Endothelial cell of umbilical vein (primary cell): ENCODE measurements at regions not wholly inside any gene's neighbourhood (a gene's known extent, or its start where the extent isn't known, plus 50 kb on each side); places are given as distances from the start of the nearest gene placed in this dataset.
A peak's percentile ranks its signal among the peaks of the same experiment; 100 is the strongest.

Experiments used
- BruUV-seq: library from RNA; stranded (reverse); fragments of 400-500 nt; replicated peaks from 2 replicates; lab custom pipeline; 2021; lab: Mats Ljungman, UMichigan
- CTCF ChIA-PET: fragments of 300-600, 350-600 bp; sonication (Branson Sonifier 250); formaldehyde crosslinking; loops from one replicate; lab custom pipeline; 2021; ENCODE audit warnings: antibody characterized with exemption, inconsistent platforms; lab: Charles Lee
- POLR2A ChIA-PET: fragments of 300-600, 350-600 bp; sonication (Branson Sonifier 250); formaldehyde crosslinking; loops from one replicate; lab custom pipeline; 2021; ENCODE audit warnings: antibody characterized with exemption, inconsistent platforms; lab: Charles Lee
- DNase-seq: peaks from one replicate; pipeline ENCODE4 v3.0.0-alpha.2; 2011; ENCODE audit warnings: low read depth, low spot score
- FAIRE-seq: peaks from 2 replicates; lab custom pipeline; 2011; peaks lifted over from hg19 to GRCh38; lab: Jason Lieb, UNC
- H2AFZ ChIP-seq: 2 replicates; pipeline ENCODE4 v1.6.0; 2012; ENCODE audit warnings: low read depth, low read length, control low read depth, inconsistent platforms
- H3K27ac ChIP-seq: 2 replicates; pipeline ENCODE4 v1.5.1; 2011; ENCODE audit warnings: low read depth, mild to moderate bottlenecking, control low read depth, low read length, moderate library complexity; ENCODE audit not compliant: insufficient read depth
- H3K27me3 ChIP-seq, 2 experiments: 2 replicates each; pipeline versions ENCODE4 v1.6.0 to v1.6.1; 2011; ENCODE audit warnings: low read length in 2 of 2, mixed read lengths in 1 of 2; ENCODE audit not compliant: control insufficient read depth in 2 of 2, insufficient read depth in 2 of 2
- H3K36me3 ChIP-seq, 2 experiments: 2 replicates in 1 of 2; 3 replicates in 1 of 2; pipeline ENCODE4 v1.5.1; 2011; ENCODE audit warnings: low read length in 2 of 2, mild to moderate bottlenecking in 1 of 2, moderate library complexity in 1 of 2; ENCODE audit not compliant: control insufficient read depth in 2 of 2, insufficient read depth in 2 of 2; ENCODE audit errors: extremely low read depth in 1 of 2
- H3K4me1 ChIP-seq: 3 replicates; pipeline ENCODE4 v1.5.1; 2011; ENCODE audit warnings: mild to moderate bottlenecking, low read length; ENCODE audit not compliant: control insufficient read depth, insufficient read depth; ENCODE audit errors: extremely low read depth
- H3K4me2 ChIP-seq: 2 replicates; pipeline ENCODE4 v1.6.1; 2011; ENCODE audit warnings: low read length, control low read depth, mixed read lengths; ENCODE audit not compliant: insufficient read depth
- H3K4me3 ChIP-seq, 3 experiments: fragments of 200-600 bp in 1 of 3; sonication (generic), shearing (Covaris generic) in 1 of 3; replicated peaks in 1 of 3; 2 replicates each; pipeline ENCODE4 v1.5.1; 2011 to 2016; ENCODE audit warnings: control low read depth in 3 of 3, low read length in 3 of 3, mild to moderate bottlenecking in 2 of 3, inconsistent platforms in 1 of 3, low read depth in 1 of 3, moderate library complexity in 1 of 3; ENCODE audit not compliant: insufficient read depth in 1 of 3
- H3K79me2 ChIP-seq: 2 replicates; pipeline ENCODE4 v1.6.0; 2012; ENCODE audit warnings: low read length, inconsistent platforms; ENCODE audit not compliant: control insufficient read depth, insufficient read depth
- H3K9ac ChIP-seq: replicated peaks from 2 replicates; pipeline ENCODE3; 2011; ENCODE audit warnings: low read length, control low read depth; ENCODE audit not compliant: insufficient read depth; ENCODE audit errors: extremely low read depth
- H3K9me1 ChIP-seq: replicated peaks from 3 replicates; pipeline ENCODE4 v1.6.0; 2011; ENCODE audit warnings: mild to moderate bottlenecking, low read length; ENCODE audit not compliant: control insufficient read depth, insufficient read depth; ENCODE audit errors: extremely low read depth
- H3K9me3 ChIP-seq: replicated peaks from 2 replicates; pipeline ENCODE4 v1.5.1; 2012; ENCODE audit warnings: low read length, inconsistent platforms; ENCODE audit not compliant: control insufficient read depth, insufficient read depth
- H4K20me1 ChIP-seq: replicated peaks from 2 replicates; pipeline ENCODE3; 2011; ENCODE audit warnings: mild to moderate bottlenecking, low read length; ENCODE audit not compliant: control insufficient read depth, insufficient read depth; ENCODE audit errors: extremely low read depth
- EZH2 ChIP-seq: IDR thresholded peaks from 2 replicates; pipeline ENCODE4 v1.6.1; 2012; ENCODE audit warnings: borderline replicate concordance, low read depth, mild to moderate bottlenecking, moderate library complexity, low read length, inconsistent platforms; ENCODE audit not compliant: severe bottlenecking
- FOS ChIP-seq: IDR thresholded peaks from 2 replicates; pipeline ENCODE4 v1.6.1; 2011; ENCODE audit warnings: mild to moderate bottlenecking, low read length, moderate library complexity, borderline replicate concordance; ENCODE audit not compliant: insufficient read depth
- GATA2 ChIP-seq: IDR thresholded peaks from 2 replicates; pipeline ENCODE4 v1.7.0; 2011; ENCODE audit warnings: low read depth, mild to moderate bottlenecking, moderate library complexity, mixed read lengths, low read length; ENCODE audit not compliant: insufficient read length, insufficient read depth
- JUN ChIP-seq: IDR thresholded peaks from 2 replicates; pipeline ENCODE4 v1.6.1; 2011; ENCODE audit warnings: borderline replicate concordance, low read depth; ENCODE audit not compliant: insufficient read length, insufficient read depth
- MAX ChIP-seq: IDR thresholded peaks from 2 replicates; pipeline ENCODE4 v1.6.1; 2011; ENCODE audit not compliant: insufficient read depth, insufficient read length
- MYC ChIP-seq: IDR thresholded peaks from one replicate; pipeline ENCODE4 v1.6.1; 2011; ENCODE audit warnings: mild to moderate bottlenecking, low read depth, low read length
- POLR2A ChIP-seq: IDR thresholded peaks from 2 replicates; pipeline ENCODE4 v1.6.1; 2012; ENCODE audit warnings: low read depth, mild to moderate bottlenecking, control low read depth, low read length
- POLR2AphosphoS5 ChIP-seq: IDR thresholded peaks from 2 replicates; pipeline ENCODE4 v1.6.1; 2012; ENCODE audit warnings: low read depth, mild to moderate bottlenecking, control low read depth, low read length, moderate library complexity; ENCODE audit not compliant: insufficient read depth
- dilution Hi-C: fragments of 300-500 bp; cut with MboI; formaldehyde crosslinking; loops from one replicate; pipeline ENCODE4 v1.15.0; 2019; ENCODE audit warnings: low sequenced_read_pairs; ENCODE audit not compliant: extremely low pct_ligation_motif_present
- intact Hi-C: fragments of 100-400 bp; cut with micrococcal nuclease; formaldehyde crosslinking; loops from one replicate; pipeline ENCODE4 v1.10.0; 2022
- TF ChIP-seq, protein P1 (sequence below), 2 donors: IDR thresholded peaks; 1 replicate in 1 of 2; 2 replicates in 1 of 2; pipeline ENCODE4 v1.5.1; 2011; ENCODE audit warnings: low read length in 2 of 2, mild to moderate bottlenecking in 2 of 2, moderate library complexity in 2 of 2, control low read depth in 1 of 2, inconsistent platforms in 1 of 2, low read depth in 1 of 2; ENCODE audit not compliant: insufficient read depth in 1 of 2; ENCODE audit errors: extremely low read depth in 1 of 2

DNA sequence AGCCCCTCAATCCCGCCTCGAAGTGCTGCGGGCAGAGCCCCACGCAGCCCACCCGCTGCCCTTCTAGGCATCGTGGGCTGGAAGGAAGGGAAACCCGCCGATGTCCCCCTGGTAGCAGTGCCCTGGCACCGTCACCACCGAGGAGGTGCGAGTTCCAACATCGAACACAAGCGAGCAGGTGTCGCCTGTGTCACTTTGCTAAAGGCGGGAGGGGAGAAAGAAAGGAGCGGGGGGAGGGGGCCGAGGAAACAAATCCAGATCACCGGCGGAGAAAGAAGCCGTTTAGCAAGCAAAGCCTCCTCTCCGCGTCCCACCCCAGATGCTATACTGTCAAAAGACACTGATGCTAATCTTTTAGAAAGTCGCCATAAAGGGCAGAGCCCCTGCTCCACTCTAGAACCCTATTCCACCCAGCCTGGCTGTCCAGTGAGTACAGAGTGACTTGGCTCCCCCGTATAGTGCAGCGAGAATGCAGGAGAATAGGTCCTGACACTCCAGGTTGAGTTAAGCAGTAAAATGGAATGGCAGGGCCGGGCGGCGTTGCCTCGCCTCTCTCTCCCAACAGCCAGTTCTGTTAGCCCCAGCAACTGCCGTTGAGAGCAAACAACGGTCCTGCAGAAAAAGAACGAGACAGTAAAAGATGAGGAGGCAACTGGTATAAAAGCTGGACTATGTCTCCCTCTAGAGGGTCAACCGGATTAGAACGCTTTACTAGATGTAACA, 67.9 kb upstream of the USP15 start:
- dilution Hi-C loops, result no loop called here
- Histone ChIP-seq H3K27me3 (peaks cover 33 to 65% of the 10 kb centered on the region in 2 experiments), H3K4me2 (peak overlapping the region; percentile 83), H3K4me3 (peak overlapping the region in 2 of 3 experiments; percentile 22 to 37), H3K36me3 (no peaks in the 10 kb centered on the region), H3K27ac (no peak overlapping the region), H3K79me2 (no peaks in the 10 kb centered on the region), H3K9me1 (no peaks in the 10 kb centered on the region), H4K20me1 (no peaks in the 10 kb centered on the region), H3K4me1 (peaks cover 12% of the 10 kb centered on the region), H3K9ac (no peak overlapping the region), H3K9me3 (no peaks in the 10 kb centered on the region), H2AFZ (peak overlapping the region; percentile 62)
- intact Hi-C loops, result loop anchor here (1.0 to 5.0 kb wide), 4 partner anchors 70 to 1935 kb away; no protein-coding TSS in a partner anchor
- BruUV-seq, result no TSS peak
- POLR2A ChIA-PET, result no interaction called here
- CTCF ChIA-PET, result interaction anchor here (1.0 to 1.7 kb wide), 13 partner anchors 8 to 1691 kb away, joined by 3 to 12 read pairs (median 4); partner anchors contain the start of gene USP15
- peak; percentile 85 for DNase-seq
- FAIRE-seq, result peak; percentile 79
- TF ChIP-seq JUN, result no peak
- TF ChIP-seq, protein P1, sequence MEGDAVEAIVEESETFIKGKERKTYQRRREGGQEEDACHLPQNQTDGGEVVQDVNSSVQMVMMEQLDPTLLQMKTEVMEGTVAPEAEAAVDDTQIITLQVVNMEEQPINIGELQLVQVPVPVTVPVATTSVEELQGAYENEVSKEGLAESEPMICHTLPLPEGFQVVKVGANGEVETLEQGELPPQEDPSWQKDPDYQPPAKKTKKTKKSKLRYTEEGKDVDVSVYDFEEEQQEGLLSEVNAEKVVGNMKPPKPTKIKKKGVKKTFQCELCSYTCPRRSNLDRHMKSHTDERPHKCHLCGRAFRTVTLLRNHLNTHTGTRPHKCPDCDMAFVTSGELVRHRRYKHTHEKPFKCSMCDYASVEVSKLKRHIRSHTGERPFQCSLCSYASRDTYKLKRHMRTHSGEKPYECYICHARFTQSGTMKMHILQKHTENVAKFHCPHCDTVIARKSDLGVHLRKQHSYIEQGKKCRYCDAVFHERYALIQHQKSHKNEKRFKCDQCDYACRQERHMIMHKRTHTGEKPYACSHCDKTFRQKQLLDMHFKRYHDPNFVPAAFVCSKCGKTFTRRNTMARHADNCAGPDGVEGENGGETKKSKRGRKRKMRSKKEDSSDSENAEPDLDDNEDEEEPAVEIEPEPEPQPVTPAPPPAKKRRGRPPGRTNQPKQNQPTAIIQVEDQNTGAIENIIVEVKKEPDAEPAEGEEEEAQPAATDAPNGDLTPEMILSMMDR (IDR thresholded peaks at IDR 0.05; ENCODE audit: extremely low read depth in 1 of 2, insufficient read depth in 1 of 2, low read depth in 1 of 2, low read length in 2 of 2), result peak; percentile 46 to 64
- TF ChIP-seq EZH2, result no peak

DNA sequence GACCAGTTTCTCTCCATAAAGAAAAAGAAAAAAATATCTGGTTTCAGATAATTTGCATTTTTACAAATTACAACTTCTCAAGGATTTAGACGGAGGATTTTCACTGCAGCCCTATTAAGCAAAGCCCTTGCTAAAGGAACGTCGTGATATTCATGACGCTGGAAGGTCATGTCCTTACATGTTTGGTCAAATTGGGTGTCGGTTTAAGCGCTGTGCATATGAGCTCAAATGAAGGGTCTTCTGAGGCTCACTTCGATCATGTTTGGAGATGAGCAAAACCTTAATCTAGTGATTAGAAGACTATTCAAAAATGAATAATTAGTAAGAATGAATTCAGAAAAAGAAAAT, 67.3 kb upstream of the USP15 start:
- Histone ChIP-seq H3K9me1 (no peaks in the 10 kb centered on the region), H3K4me2 (no peak overlapping the region), H3K79me2 (no peaks in the 10 kb centered on the region), H3K4me3 (no peak overlapping the region), H3K4me1 (peaks cover 12% of the 10 kb centered on the region), H3K27me3 (peaks cover 32 to 64% of the 10 kb centered on the region in 2 experiments), H3K9me3 (no peaks in the 10 kb centered on the region), H3K36me3 (no peaks in the 10 kb centered on the region), H3K27ac (no peak overlapping the region), H4K20me1 (no peaks in the 10 kb centered on the region), H3K9ac (no peak overlapping the region), H2AFZ (no peak overlapping the region)
- no peak for DNase-seq
- BruUV-seq, result no TSS peak
- intact Hi-C loops, result loop anchor here (1.0 to 5.0 kb wide), 4 partner anchors 70 to 1936 kb away; no protein-coding TSS in a partner anchor
- ChIA-PET CTCF (interaction anchor here (0.7 to 1.7 kb wide), 14 partner anchors 8 to 1692 kb away, joined by 3 to 12 read pairs (median 4); partner anchors contain the start of gene USP15), POLR2A (no interaction called here)
- no peak for TF ChIP-seq POLR2A
- no peak for TF ChIP-seq GATA2
- TF ChIP-seq JUN, result no peak
- TF ChIP-seq MAX, result no peak
- no peak for TF ChIP-seq EZH2
- TF ChIP-seq MYC, result no peak
- TF ChIP-seq POLR2AphosphoS5, result no peak
- TF ChIP-seq FOS, result no peak
- TF ChIP-seq, protein P1 (IDR thresholded peaks at IDR 0.05; ENCODE audit: extremely low read depth in 1 of 2, insufficient read depth in 1 of 2, low read depth in 1 of 2, low read length in 2 of 2), result no peak
- dilution Hi-C loops, result no loop called here
- FAIRE-seq, result no peak
